Skeletal muscle cell (primary cell): ENCODE measurements at regions not wholly inside any gene's neighbourhood (a gene's known extent, or its start where the extent isn't known, plus 50 kb on each side); places are given as distances from the start of the nearest gene placed in this dataset.
"Not testable (repeated sequence)": the region's sequence is repeated elsewhere in the genome, so short reads cannot be mapped to it uniquely, and the experiment has no call there.

ENCODE experiments used
- DNase-seq: peaks from one replicate; pipeline ENCODE4 v3.0.0-alpha.2; 2010; ENCODE audit warnings: low read depth
- H3K4me3 ChIP-seq: 2 replicates; pipeline ENCODE4 v1.5.1; 2011; ENCODE audit warnings: low read depth, mild to moderate bottlenecking, control low read depth, low read length, moderate library complexity

DNA sequence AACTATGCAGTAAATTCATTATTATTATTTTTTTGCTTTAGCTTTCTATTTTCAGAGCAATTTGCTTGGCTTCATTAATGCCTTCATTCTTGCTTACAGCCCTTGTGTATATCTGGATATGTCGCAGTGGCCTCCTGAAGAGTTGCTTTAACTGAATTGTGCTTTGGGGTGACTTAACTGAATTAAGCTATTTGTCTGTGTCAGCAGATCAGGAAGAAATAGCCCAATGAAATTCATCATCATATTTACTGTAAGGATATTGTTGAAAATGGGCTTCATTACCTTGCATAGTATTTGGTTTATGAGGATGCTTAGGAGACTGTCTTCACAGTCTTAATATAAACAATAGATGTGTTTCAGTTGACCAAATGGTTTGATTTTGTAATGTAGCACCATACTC, 59.7 kb upstream of the PIP4K2A start:
- DNase-seq = no peak
- no peak overlapping the region for H3K4me3 ChIP-seq

DNA sequence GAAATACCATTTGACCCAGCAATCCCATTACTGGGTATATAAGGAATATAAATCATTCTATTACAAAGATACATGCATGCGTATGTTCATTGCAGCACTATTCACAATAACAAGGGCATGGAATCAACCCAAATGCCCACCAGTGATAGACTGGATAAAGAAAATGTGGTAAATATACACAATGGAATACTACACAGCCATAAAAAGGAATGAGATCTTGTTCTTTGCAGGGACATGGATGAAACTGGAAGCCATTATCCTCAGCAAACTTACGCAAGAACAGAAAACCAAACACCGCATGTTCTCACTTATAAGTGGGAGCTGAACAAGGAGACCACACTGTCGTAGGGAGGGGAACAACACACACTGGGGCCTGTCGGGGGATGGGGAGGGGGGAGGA, 57.3 kb upstream of the PIP4K2A start:
- DNase-seq, H3K4me3 ChIP-seq: not testable (repeated sequence)

DNA sequence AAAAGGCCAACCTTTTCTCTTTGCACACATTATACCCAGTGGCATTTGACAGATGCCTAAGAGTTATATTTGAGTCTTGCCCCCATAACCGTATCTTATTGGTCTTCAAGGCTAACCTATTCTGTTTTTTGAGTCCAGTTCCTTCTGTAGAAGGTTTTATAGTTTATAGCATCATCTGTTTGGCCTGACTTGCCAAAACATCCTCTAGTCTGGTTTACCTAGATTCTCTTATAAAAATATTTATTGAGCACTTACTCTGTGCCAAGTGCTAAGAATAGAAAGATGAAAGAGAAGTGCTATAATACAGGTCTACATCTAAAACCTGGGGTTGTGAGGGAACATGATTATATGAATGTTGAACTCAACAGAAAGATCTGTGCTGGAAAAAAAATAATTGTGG, 55.9 kb upstream of the PIP4K2A start:
- H3K4me3 ChIP-seq = no peak overlapping the region
- DNase-seq = no peak

DNA sequence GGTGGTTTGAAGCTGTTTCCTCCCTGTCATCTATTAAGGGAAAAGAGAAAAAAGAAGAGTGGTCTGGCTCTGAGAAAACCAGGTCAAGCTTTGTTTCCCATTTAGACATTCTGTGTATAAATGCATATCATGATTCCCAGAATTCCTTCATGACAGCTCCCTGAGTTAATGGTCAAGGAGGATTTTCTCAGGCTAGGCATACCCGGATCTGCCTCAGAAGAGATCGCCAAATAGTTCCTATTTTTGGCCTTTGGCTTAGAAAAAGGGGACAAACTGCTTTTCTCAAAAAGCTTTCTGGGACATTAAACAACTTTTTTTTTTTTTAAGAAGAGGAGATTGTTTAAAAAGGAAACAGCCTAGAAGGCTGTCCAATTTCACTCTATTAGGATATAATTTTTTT, 53.5 kb upstream of the PIP4K2A start:
- no peak overlapping the region for H3K4me3 ChIP-seq
- no peak for DNase-seq

DNA sequence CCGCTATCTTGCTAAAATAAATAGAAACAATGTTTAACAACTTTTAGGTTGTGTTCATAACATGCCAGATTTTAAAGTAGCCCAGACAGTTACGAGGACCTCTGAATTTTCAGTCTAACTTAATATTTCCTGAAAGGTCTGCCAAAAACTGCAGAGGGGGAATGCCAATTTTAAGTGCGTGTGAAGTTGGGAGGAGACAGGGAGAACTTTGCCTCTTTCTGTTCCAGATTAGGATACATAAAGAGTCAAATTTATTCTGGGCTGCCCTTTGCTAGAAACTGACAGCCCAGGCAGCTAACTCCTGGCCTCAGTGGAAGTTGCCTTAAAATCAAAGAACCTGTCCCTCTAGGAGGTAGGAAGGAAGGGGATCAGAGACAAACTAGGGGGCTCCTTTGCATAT, 52.3 kb upstream of the PIP4K2A start:
- H3K4me3 ChIP-seq = no peak overlapping the region
- no peak for DNase-seq

DNA sequence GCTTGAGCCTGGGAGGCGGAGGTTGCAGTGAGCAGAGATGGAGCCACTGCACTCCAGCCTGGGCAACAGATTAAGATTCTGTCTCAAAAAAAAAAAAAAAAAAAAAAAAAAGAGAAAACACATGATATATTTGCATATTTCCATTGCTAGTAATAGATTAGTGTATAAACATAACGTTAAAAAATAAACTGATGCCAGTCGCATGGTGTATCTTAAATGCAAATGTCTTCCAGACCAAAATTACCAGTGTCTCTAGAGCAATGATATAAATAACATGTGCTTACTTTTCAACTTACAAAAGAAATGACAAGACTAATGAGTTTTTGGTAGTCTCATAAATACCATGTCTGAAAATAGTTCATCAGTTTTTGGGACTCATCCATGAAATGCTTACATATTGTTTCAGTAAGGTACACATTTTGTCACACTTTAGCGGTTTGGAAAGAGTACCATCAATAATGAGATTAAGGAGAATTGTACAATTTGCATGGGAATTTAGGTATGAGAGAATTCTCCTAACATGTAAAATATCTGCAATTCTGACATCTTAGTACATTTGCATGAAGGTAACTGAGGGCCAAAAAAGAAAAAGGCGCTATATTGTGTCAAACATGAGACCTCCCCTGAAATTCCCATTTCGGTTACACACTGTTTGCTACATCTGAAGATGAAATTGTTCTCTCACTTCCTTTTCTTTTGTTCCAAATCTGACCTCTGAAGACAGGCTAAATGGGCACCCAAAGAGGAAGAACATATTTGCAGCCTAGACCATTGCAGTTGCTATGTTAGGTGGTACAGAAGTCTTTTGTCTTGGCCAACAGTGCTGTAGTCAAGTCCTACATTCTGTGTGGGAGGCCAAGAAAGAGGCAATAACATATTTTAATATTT, 51.5 kb upstream of the PIP4K2A start:
- no peak for DNase-seq
- no peak overlapping the region for H3K4me3 ChIP-seq

DNA sequence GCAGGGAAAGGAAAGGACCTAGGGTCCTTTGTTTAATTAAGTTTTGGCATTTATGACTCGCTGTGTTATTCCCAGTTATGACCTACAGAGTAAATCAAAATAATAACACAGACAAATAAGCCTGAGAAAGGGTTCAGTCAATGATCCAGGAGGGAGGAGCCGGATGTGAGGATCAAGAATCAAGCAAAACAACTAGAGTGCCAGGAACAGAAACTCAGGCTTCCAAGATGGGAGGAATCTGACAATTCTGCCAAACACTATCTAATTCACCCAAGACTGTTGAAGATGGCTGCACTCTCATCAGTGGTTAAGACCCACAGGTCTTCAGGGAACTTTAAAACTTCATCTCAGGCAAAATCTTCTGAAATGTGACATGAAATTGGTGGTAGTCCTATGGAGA, 50.3 kb upstream of the PIP4K2A start:
- DNase-seq = no peak

More for the DNA sequence above, 50.3 kb upstream of the PIP4K2A start:
- no peak overlapping the region for H3K4me3 ChIP-seq
